SIG-M5 treated with dmso at 0.1 percent for 504 hours (cell line): ENCODE measurements at regions not wholly inside any gene's neighbourhood (a gene's known extent, or its start where the extent isn't known, plus 50 kb on each side); places are given as distances from the start of the nearest gene placed in this dataset.

Experiments
- DNase-seq: peaks from one replicate; lab custom pipeline; 2025; ENCODE audit not compliant: unreplicated experiment; lab: John Stamatoyannopoulos, UW

DNA sequence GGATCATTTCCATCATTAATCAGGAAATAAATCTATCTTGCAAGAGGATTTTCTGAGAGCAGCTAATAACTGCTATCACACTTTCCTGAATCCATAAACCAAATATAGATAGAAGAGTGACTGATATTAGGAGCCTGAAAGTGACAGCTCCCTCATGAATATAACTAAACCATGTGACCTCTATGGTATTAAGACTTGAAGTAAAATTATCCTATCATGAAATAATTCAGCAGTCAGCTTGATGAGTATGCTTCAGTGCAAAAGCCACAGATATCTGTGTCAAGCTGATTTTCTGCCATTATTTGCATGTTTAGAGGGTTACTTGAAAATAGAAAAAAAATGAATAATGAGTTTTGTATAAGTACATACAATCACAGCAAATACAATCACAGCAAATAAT lies 80.1 kb upstream of the PPP1R3A start:
- no peak for DNase-seq

- DNase-seq = no peak
Measured at GRCh38 chr7:113996405-113996804, 77.6 kb upstream of the PPP1R3A start.

GRCh38 chr7:113986216-113986615 lies 67.4 kb upstream of the PPP1R3A start:
- DNase-seq = no peak

- no peak for DNase-seq
Measured at GRCh38 chr7:113976508-113976907, 57.7 kb upstream of the PPP1R3A start.

GRCh38 chr7:113968713-113969112 lies 49.9 kb upstream of the PPP1R3A start:
- DNase-seq = no peak
